Fibroblast of skin of left quadriceps (primary cell): ENCODE measurements at regions not wholly inside any gene's neighbourhood (a gene's known extent, or its start where the extent isn't known, plus 50 kb on each side); places are given as distances from the start of the nearest gene placed in this dataset.

ENCODE experiments used
- DNase-seq, 2 experiments: peaks; one replicate each; pipeline ENCODE4 v3.0.0-alpha.2; 2013; ENCODE audit warnings: low read depth in 2 of 2

DNA sequence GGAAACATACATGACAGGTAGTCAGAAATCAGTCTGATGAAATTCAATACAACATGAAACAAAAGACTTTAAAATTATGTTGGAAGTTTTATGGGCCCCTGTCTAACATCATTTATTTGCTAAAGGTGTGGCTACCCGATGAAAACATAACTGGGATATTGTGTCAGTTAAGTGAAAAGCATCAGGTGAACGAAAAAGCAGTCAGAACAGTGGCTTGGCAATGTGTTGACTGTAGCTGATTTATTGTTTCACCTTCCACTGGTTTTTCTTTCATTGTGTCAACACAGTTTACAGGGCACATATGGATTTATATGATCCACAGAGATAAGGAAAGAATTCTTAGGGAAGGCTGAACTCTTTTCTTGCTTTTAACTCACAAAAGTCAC lies 429.6 kb upstream of the ZNF608 start:
- no peak for DNase-seq

- DNase-seq: no peak
These were observed 430.9 kb upstream of the ZNF608 start for GRCh38 chr5:125177340-125177739.

DNA sequence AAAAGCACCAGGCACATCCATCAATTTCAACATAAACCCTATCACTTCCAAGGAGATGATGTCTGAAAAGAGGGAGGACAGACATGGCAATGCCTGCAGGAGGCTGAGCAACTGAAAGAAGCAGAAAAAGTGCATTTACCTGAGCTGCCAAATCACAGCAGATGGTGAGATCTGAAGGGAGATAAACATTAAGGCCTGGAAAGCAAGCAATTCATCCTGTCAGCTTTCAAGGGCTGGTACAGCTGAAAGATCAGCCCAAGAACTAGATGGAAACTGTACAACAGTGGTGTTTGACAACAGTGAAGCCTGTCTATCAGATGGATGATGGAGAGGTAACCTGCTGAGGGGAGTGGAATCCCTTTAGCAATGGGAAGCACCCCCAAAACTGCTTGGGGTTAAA lies 433.2 kb upstream of the ZNF608 start:
- DNase-seq: no peak

DNA sequence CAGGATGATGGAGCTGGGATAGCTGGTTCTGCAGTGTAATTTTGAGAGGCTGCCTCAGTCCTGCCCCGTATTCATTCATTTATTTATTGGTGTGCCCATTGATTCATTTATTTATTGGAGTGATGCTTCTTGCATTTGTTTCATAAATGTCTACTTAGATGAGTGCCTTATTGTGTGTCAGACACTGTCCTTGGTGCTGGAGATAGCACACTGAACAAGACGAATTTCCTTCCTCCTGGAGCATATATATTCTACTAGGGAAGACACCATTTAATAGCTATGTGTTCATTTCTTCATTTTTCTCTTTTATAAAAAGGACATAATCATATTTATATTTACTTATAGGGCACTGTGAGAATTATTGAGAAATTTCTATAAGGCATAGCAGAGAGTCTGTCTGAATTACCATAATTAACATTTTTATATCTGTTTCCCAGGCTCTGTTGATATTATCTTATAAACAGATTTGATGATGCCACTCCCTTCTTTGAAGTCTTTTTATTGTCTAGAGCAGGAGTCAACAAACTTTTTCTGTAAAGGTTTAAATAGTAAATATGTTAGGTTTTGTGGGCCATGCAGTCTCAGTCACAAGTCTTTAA lies 433.9 kb upstream of the ZNF608 start:
- DNase-seq: no peak

- no peak for DNase-seq
These were observed 434.7 kb upstream of the ZNF608 start for GRCh38 chr5:125181159-125181558.

- DNase-seq: no peak
These were observed 435.5 kb upstream of the ZNF608 start for GRCh38 chr5:125181955-125182354.

DNA sequence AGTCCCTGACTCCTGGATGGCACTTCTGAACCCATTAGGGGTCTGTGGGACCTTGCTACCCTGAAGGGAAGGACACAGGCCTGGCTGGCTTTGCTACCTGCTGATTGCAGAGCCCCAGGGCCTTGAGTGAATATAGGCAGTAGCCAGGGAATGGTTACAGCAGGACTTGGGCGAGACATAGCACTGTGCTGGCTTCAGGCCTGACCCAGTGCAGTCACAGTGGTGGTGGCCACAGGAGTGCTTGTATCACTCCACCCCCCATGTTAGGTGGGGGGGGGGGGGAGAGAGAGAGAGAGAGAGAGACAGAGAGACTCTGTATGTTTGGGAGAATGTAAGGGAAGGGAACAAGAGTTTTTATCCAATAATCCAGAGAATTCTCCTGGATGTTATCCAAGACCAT lies 439.3 kb upstream of the ZNF608 start:
- DNase-seq: no peak

DNA sequence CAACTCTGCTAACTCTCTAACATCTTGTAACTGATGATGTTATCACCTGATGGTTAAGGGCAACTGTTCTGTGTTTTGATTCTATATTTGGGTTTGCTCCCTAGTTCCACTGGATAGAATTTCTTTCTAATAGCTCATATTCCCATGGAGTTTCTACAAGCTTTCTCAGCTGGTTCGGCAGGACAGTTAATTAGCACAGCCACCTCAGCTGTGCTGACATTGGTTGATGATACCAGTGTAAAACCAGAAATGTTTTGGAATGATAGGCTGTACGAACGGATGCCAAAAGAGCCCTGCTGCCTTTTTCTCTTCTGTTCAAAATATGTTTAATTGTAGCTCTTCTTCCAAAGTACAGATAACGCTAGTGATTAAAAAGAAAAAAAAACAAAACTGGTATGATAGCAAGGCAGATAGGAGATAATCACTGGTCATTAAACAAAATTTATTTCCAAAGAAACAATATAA lies 440.5 kb upstream of the ZNF608 start:
- no peak for DNase-seq

DNA sequence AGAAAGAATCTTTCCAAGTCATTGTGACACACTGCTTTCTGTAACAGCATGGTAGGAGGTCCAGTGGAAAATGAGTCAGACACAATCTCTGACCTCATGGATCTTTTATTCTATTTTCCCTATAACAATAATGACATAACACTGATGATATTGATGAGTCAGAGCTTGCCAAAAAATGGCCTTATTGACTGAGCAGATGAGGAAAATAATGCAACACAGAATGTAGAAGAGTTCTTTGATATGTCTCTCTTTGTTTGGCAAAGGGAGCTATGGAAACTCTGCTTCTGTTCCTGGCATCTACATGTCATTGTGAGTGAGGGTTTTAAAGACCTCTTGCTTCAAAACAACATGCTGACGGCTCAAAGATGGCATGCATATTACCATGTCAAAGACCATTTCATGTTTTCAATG lies 443.1 kb upstream of the ZNF608 start:
- DNase-seq: no peak

- peak in 1 of 2 experiments; percentile 27 for DNase-seq
These were observed 444.0 kb upstream of the ZNF608 start for GRCh38 chr5:125190232-125191087.

- DNase-seq: no peak
These were observed 448.4 kb upstream of the ZNF608 start for GRCh38 chr5:125194883-125195282.

DNA sequence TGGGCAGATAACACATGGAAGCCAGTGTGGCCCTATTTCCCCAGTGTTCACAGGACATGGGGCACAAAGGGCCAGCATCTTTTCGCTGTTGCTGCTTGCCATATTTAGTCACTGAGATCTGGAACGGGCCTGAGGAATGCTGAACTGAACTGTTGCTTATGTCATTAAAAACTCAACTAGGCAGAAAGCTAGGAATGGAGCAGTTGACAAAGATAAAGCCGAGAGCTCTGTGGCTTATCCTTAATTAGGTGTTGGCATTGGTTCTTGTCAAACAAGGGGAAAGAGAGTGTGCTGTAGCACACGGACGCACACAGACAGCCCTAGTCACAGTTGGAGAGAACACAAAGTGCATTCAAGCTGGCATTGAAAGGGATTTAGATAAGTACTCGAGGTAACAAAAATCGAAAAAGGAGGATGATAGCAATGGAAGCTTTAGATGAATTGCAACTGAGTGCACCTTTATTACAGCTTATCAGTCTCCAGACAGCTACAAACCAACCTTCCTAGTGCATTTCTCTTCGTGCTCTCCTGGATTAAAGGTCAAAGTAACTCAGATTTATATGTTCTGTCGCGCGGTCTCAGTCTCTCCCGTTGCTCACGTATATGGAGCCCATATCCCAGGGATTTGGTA lies 450.2 kb upstream of the ZNF608 start:
- no peak for DNase-seq

DNA sequence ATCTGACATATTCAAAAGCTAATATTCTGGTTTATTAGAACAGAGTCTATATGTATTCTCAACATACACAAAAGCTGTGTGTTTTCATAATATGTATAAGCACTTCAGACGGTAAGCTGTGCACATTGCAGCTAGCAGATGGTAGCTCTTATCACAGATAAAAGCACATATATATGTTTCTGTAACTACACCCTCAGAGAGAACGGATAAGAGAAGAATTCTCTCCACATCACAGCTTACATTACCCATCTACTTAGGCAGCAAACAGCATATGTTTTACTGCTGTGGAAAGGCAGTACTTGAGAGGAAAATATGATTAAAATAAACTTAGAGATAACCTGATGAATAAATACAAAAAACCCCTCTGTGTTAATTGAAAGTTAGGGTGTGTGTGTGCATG lies 450.9 kb upstream of the ZNF608 start:
- no peak for DNase-seq

GRCh38 chr5:125198270-125198974 lies 452.0 kb upstream of the ZNF608 start:
- peak; percentile 86 to 89 for DNase-seq

GRCh38 chr5:125199373-125199772 lies 452.9 kb upstream of the ZNF608 start:
- DNase-seq: no peak

GRCh38 chr5:125199968-125200865 lies 453.8 kb upstream of the ZNF608 start:
- DNase-seq: no peak

DNA sequence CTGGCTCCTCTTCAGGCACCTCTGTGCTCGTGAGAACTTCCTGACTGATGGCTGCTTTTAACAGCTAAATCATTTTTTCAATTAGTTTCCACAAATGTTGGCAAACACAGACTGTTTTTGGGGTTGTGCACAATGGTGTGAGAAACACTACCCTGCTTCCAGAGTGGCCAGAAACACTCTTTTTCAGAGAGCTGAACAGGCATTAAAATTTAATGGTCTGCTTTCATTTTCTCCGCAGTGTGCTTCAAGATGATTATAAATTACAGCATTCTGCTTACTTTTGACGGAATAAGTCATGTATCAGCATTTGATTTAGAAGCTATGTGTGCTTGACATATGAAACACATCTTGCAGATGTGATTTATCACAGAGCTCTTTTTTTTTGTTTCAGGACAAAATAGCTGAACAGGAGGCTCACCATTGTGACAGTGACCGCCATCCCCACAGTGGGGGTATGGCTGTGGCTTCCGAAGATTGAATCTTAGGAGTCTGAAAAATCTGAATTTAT lies 454.5 kb upstream of the ZNF608 start:
- DNase-seq: no peak

DNA sequence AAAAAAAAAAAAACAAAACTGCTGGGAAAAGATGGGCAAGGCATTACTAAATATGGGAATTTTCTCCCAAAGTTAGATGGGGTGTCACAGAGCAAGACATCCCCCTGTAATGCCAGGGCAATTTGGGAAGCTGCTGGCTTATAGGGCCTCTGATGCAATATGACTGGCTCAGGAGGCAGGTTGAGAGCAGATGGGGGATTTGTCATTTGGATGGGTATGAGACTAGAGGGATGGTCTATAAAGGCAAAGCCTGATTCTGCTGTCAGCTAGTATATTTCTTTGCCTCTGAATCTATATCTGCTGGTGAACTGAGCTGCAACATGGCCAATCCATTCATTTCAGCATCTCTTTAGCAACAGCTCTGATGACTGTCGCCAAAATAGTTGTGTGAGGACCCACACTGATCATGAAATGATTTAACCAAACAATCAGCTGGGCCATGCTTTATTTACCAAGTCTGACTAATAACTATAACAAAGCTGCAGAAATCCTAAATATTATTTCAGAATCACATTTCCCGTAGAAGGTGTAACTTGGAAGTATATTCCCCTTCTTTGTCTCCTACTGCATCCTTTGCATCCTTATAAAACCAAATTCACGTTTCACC lies 455.1 kb upstream of the ZNF608 start:
- no peak for DNase-seq

DNA sequence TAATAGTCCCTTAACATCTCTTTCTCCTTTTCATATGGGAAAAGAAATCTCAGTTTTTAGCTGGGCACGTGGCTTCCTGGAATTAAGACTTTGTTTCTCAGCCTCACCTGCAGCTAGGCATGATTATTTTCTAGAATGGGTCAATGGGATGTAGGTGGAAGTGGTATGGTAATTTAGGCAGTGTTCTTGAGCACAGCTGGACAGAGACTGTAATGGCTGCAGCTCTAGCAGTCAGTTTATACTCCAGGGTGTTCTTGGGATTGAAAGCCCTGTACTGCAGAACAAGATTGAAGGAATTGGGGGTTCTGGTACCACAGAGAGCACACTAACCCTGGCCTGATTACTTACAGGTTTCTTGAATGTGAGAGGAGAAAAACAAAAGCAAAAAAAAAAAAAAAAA lies 455.9 kb upstream of the ZNF608 start:
- DNase-seq: no peak

GRCh38 chr5:125202871-125203438 lies 456.5 kb upstream of the ZNF608 start:
- no peak for DNase-seq
